ENCODE measurements at regions not wholly inside any gene's neighbourhood (a gene's known extent, or its start where the extent isn't known, plus 50 kb on each side); places are given as distances from the start of the nearest gene placed in this dataset.

DNA sequence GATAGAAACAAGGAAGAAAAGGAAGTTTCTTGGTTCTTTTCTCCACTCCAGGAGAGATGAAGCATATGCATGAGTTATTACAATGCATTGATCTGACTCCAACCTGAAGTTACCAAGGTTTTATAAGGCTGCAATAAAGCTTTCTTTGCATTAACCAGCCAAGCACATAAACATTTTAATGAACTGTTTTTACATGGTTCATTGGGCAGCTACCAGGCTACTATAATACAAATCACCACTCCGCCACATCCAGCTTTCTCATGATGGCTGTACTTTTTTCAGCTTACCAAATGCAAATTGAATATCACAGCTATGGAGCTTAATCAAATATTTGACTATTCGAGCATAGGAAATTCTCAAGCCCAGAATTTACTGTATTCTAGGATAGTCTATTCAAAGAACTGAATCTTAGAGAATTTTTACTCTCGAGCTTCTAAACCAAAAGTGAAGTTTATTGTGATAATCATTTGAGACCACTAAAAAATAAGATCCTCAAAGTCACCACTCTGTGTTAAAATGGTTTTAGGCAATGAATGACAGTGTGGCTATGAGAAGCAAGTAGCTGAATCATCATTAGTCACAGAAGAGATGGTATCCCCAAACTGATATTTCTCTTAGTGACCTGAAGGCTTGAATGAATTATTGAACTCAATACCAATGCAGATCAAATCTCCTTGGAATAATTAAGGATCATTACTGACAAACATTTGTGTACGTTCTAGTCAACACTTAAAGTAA is 58.6 kb upstream of the ZNF281 start:
- DNase-seq, result no peak
- Histone ChIP-seq H3K9me3 (ENCODE audit: severe bottlenecking) (no peaks in the 10 kb centered on the region), H3K27me3 (ENCODE audit: insufficient read depth, low read depth, severe bottlenecking) (no peaks in the 10 kb centered on the region), H3K4me3 (ENCODE audit: low read depth, low read length) (no peak overlapping the region), H3K27ac (no peak overlapping the region), H3K36me3 (no peaks in the 10 kb centered on the region)
- TF ChIP-seq, protein P1, sequence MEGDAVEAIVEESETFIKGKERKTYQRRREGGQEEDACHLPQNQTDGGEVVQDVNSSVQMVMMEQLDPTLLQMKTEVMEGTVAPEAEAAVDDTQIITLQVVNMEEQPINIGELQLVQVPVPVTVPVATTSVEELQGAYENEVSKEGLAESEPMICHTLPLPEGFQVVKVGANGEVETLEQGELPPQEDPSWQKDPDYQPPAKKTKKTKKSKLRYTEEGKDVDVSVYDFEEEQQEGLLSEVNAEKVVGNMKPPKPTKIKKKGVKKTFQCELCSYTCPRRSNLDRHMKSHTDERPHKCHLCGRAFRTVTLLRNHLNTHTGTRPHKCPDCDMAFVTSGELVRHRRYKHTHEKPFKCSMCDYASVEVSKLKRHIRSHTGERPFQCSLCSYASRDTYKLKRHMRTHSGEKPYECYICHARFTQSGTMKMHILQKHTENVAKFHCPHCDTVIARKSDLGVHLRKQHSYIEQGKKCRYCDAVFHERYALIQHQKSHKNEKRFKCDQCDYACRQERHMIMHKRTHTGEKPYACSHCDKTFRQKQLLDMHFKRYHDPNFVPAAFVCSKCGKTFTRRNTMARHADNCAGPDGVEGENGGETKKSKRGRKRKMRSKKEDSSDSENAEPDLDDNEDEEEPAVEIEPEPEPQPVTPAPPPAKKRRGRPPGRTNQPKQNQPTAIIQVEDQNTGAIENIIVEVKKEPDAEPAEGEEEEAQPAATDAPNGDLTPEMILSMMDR (IDR thresholded peaks at IDR 0.05; ENCODE audit: low read depth, low read length), result no peak

DNA sequence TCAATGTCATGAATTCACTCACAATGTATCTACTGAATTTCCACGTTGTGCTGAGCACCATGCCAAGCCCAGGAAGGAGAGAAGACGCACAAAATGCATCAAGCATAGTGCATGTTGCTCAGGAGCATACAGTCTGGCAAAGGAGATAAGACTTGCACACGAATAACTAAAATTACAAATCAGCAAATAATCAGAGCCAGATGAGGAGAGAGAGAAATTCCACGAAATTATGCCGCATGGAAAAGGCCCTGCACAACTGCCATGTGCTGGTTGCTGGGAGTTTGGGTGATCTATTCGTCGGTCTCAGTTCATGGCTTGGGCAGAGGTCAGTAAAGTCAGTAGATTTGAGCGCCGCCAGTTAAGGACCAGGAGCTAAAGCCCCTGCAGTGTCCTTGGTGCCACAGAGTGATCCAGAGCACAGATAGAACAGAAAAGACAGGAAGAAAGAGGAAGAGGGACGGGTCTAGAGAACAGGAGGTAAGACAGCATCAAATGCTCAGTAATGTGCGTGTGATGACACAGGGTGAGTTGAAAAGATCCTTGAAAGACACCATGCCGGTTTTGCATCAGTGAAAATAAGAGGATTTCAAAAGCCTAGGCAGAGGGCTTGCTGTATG is 55.1 kb upstream of the ZNF281 start:
- H3K9me3 ChIP-seq (ENCODE audit: severe bottlenecking), result no peaks in the 10 kb centered on the region
- H3K36me3 ChIP-seq, result no peaks in the 10 kb centered on the region
- no peak for DNase-seq
- H3K4me3 ChIP-seq (ENCODE audit: low read depth, low read length), result no peak overlapping the region
- no peaks in the 10 kb centered on the region for H3K27me3 ChIP-seq (ENCODE audit: insufficient read depth, low read depth, severe bottlenecking)
- TF ChIP-seq, protein P1 (IDR thresholded peaks at IDR 0.05; ENCODE audit: low read depth, low read length), result no peak
- no peak overlapping the region for H3K27ac ChIP-seq

All from WERI-Rb-1 (cell line).